Kasumi-1 (cell line): ENCODE measurements at regions not wholly inside any gene's neighbourhood (a gene's known extent, or its start where the extent isn't known, plus 50 kb on each side); places are given as distances from the start of the nearest gene placed in this dataset.

Source experiments
- DNase-seq, 2 experiments: peaks; one replicate each; lab custom pipeline; 2025; lab: John Stamatoyannopoulos, UW

GRCh38 chr21:25329227-25329825 is 278.0 kb downstream of the MRPL39 start:
- no peak for DNase-seq

- no peak for DNase-seq
Observed at GRCh38 chr21:25328736-25329135, 278.5 kb downstream of the MRPL39 start.

GRCh38 chr21:25326181-25326580 is 281.1 kb downstream of the MRPL39 start:
- DNase-seq = no peak

- no peak for DNase-seq
Observed at GRCh38 chr21:25324666-25325065, 282.6 kb downstream of the MRPL39 start.

GRCh38 chr21:25323356-25323949 is 283.8 kb downstream of the MRPL39 start:
- no peak for DNase-seq

GRCh38 chr21:25314247-25314646 is 293.0 kb downstream of the MRPL39 start:
- no peak for DNase-seq

- peak; percentile 45 to 47 for DNase-seq
Observed at GRCh38 chr21:25313829-25314228, 293.5 kb downstream of the MRPL39 start.

GRCh38 chr21:25307489-25307888 is 299.8 kb downstream of the MRPL39 start:
- DNase-seq = no peak

- no peak for DNase-seq
Observed at GRCh38 chr21:25304611-25305010, 302.7 kb downstream of the MRPL39 start.

- DNase-seq = no peak
Observed at GRCh38 chr21:25300632-25301031, 306.6 kb downstream of the MRPL39 start.

GRCh38 chr21:25298512-25299491 is 308.5 kb downstream of the MRPL39 start:
- peak; percentile 39 to 56 for DNase-seq

- no peak for DNase-seq
Observed at GRCh38 chr21:25297117-25297516, 310.2 kb downstream of the MRPL39 start.

- DNase-seq = no peak
Observed at GRCh38 chr21:25296252-25296651, 311.0 kb downstream of the MRPL39 start.

GRCh38 chr21:25292396-25292795 is 314.9 kb downstream of the MRPL39 start:
- no peak for DNase-seq

GRCh38 chr21:25283720-25284119 is 323.6 kb downstream of the MRPL39 start:
- DNase-seq = peak; percentile 30 to 35

- DNase-seq = no peak
Observed at GRCh38 chr21:25281134-25281533, 326.1 kb downstream of the MRPL39 start.

GRCh38 chr21:25280061-25280460 is 327.2 kb downstream of the MRPL39 start:
- DNase-seq = no peak

GRCh38 chr21:25273959-25274358 is 333.3 kb downstream of the MRPL39 start:
- no peak for DNase-seq

GRCh38 chr21:25254491-25255174 is 352.6 kb downstream of the MRPL39 start:
- DNase-seq = no peak

GRCh38 chr21:25246546-25246945 is 360.7 kb downstream of the MRPL39 start:
- DNase-seq = no peak

GRCh38 chr21:25244735-25245134 is 362.5 kb downstream of the MRPL39 start:
- DNase-seq = no peak

- DNase-seq = no peak
Observed at GRCh38 chr21:25243808-25244207, 363.5 kb downstream of the MRPL39 start.
